ENCODE measurements at regions not wholly inside any gene's neighbourhood (a gene's known extent, or its start where the extent isn't known, plus 50 kb on each side); places are given as distances from the start of the nearest gene placed in this dataset.

GRCh38 chr1:226793620-226794276 is 54.7 kb upstream of the ITPKB start:
- Mint-ChIP-seq H3K4me1 (ENCODE audit: unreplicated experiment) (peaks cover 30% of the 10 kb centered on the region), H3K27me3 (ENCODE audit: unreplicated experiment) (peaks cover 8% of the 10 kb centered on the region), H3K4me3 (ENCODE audit: unreplicated experiment) (no peak overlapping the region), H3K36me3 (ENCODE audit: low read depth, unreplicated experiment) (peaks cover 4% of the 10 kb centered on the region), H3K27ac (ENCODE audit: unreplicated experiment) (peak overlapping the region; percentile 88), H3K9me3 (ENCODE audit: unreplicated experiment) (no peaks in the 10 kb centered on the region)
- TF ChIP-seq CTCF (IDR thresholded peaks at IDR 0.05; ENCODE audit: unreplicated experiment): no peak
- no peak for DNase-seq (ENCODE audit: low spot score)

GRCh38 chr1:226792368-226792767 is 53.3 kb upstream of the ITPKB start:
- Mint-ChIP-seq H3K4me1 (ENCODE audit: unreplicated experiment) (peaks cover 24% of the 10 kb centered on the region), H3K4me3 (ENCODE audit: unreplicated experiment) (no peak overlapping the region), H3K27ac (ENCODE audit: unreplicated experiment) (no peak overlapping the region), H3K9me3 (ENCODE audit: unreplicated experiment) (no peaks in the 10 kb centered on the region), H3K36me3 (ENCODE audit: low read depth, unreplicated experiment) (peaks cover 4% of the 10 kb centered on the region), H3K27me3 (ENCODE audit: unreplicated experiment) (peaks cover 4% of the 10 kb centered on the region)
- DNase-seq (ENCODE audit: low spot score): no peak
- no peak for TF ChIP-seq CTCF (IDR thresholded peaks at IDR 0.05; ENCODE audit: unreplicated experiment)

DNA sequence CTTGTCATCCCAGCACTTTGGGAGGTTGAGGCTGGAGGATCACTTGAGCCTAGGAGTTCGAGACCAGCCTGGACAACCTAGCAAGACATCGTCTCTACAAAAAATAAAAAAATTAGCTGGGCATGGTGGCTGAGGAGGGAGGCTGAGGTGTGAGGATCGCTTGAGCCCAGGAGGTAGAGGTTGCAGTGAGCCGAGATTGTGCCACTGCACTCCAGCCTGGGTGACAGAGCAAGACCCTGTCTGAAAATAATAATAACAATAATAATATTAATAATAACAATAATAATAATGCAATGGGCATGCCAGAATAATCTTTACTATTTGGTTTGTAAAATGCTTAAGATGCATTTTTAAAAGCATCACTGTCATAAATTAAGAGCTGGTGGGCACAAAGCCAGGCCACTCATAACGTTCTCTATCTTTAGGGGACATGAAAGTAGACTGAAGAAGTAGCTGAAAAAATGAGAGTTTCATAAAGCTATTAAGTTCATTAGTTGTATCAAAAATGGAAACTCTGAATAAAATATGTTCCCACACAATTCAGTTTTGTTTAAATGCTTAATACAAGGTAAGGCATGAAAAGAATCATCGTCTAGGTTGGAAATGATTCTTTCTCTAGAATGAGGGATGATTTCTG is 51.6 kb upstream of the ITPKB start:
- no peak for DNase-seq (ENCODE audit: low spot score)
- no peak overlapping the region for H3K4me3 Mint-ChIP-seq (ENCODE audit: unreplicated experiment)
- no peaks in the 10 kb centered on the region for H3K9me3 Mint-ChIP-seq (ENCODE audit: unreplicated experiment)
- TF ChIP-seq CTCF (IDR thresholded peaks at IDR 0.05; ENCODE audit: unreplicated experiment): no peak
- H3K4me1 Mint-ChIP-seq (ENCODE audit: unreplicated experiment): peaks cover 24% of the 10 kb centered on the region
- peaks cover 2% of the 10 kb centered on the region for H3K27me3 Mint-ChIP-seq (ENCODE audit: unreplicated experiment)
- H3K36me3 Mint-ChIP-seq (ENCODE audit: low read depth, unreplicated experiment): peaks cover 4% of the 10 kb centered on the region
- no peak overlapping the region for H3K27ac Mint-ChIP-seq (ENCODE audit: unreplicated experiment)

- H3K27me3 Mint-ChIP-seq (ENCODE audit: unreplicated experiment): peaks cover 2% of the 10 kb centered on the region
- peaks cover 4% of the 10 kb centered on the region for H3K36me3 Mint-ChIP-seq (ENCODE audit: low read depth, unreplicated experiment)
- H3K27ac Mint-ChIP-seq (ENCODE audit: unreplicated experiment): no peak overlapping the region
- H3K4me1 Mint-ChIP-seq (ENCODE audit: unreplicated experiment): peaks cover 24% of the 10 kb centered on the region
- DNase-seq (ENCODE audit: low spot score): no peak
- H3K9me3 Mint-ChIP-seq (ENCODE audit: unreplicated experiment): no peaks in the 10 kb centered on the region
- H3K4me3 Mint-ChIP-seq (ENCODE audit: unreplicated experiment): no peak overlapping the region
- no peak for TF ChIP-seq CTCF (IDR thresholded peaks at IDR 0.05; ENCODE audit: unreplicated experiment)
These were observed 49.9 kb upstream of the ITPKB start for GRCh38 chr1:226788965-226789364.
